GM18505 (cell line): ENCODE measurements at regions not wholly inside any gene's neighbourhood (a gene's known extent, or its start where the extent isn't known, plus 50 kb on each side); places are given as distances from the start of the nearest gene placed in this dataset.

ENCODE experiments used
- ATAC-seq: cut with Tn5 transposase; IDR thresholded peaks from one replicate; pipeline ENCODE4 v1.9.1; 2021; ENCODE audit not compliant: unreplicated experiment
- POLR2A ChIP-seq: IDR thresholded peaks from 4 replicates; pipeline ENCODE4 v1.6.1; 2011; ENCODE audit warnings: borderline replicate concordance; ENCODE audit not compliant: insufficient read depth, insufficient read length; ENCODE audit errors: extremely low read depth

DNA sequence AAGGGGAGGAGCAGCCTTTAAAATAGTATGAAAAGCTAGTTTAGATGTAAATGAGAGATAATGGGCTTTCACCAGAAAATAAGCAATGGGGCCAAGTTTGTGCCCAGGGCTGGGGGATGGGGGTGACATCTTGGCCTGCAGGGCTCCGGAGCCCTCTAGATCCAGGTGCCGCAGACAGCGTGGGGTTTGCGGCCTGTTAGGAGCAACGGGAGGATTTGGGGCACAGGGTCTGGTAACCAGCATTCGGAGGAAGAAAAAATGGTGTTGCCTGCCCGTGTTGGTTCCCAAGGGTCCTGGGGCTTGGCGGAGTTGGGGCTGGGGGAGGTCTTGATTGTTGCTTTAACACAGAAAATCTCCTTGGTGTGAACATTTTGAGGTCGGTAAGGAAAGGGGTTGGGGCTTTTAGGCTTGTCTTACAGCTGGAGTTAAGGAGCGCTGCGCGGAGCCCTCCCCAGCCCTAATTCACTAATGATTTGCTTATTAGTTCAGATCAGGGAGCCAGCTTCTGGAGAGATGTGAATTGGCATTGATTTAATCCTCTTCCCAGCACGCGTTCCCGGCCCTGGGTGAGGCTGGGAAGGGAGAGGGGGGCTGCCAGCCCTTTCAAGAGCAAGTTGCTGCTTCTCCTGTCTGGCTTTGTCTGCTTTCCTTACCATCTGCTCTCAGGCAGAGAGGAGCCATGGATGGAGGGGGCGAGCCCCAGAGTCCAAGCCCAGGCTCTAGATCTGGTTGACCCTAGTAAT is 443.4 kb downstream of the BCOR start:
- ATAC-seq, result no peak
- no peak for TF ChIP-seq POLR2A

DNA sequence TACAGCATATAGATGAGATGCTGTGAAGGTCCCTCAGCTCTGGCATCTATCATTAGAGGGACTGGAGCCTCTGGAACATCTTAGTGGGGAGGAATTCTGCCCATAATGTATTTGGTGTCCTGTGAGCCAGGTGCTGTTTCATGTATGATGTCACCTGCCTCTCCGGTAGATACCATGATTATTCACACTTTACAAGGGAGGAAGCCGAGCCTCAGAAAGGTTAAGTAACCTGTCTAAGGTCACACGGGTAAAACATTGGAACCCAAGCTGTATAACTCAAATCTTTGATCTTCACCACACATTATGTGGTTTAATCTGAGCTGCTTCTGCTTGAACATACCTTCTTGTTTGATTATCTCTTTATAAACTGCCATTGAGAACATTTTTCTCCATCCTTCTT is 442.8 kb downstream of the BCOR start:
- no peak for ATAC-seq

DNA sequence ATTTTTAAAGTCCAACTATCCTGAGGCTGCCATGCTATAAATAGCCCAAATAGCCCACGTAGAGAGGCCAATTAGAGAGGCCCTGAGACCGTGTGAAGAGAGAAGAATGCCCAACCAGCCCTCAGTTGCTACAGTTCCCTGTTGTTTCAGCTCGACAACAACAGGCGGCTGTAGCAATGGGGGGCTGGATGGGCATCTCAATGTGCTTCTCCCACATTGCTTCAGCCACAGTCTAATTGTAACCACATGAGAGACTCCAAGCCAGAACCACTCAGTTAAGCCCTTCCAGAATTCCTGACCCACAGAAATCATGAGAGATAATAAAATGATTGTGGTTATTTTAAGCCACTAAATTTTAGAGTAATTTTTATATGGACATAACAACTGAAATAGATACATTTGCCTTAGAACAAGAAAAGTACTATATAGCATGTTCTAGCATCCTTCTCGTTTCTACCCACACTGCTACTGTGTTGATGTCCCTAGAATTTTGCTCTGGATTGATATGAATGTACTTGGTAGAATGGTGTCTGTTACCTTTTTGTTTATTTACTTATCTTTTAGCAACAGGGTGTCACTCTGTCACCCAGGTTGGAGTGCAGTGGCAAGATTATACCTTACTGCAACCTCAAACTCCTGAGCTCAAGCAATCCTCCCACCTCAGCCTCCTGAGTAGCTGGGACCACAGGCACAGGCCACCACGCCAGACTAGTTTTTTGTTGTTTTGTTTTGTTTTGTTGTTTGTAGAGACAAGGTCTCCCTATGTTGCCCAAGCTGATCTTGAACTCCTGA is 436.4 kb downstream of the BCOR start:
- ATAC-seq, result no peak
- TF ChIP-seq POLR2A, result no peak

More for the DNA sequence above, 442.8 kb downstream of the BCOR start:
- TF ChIP-seq POLR2A, result no peak

DNA sequence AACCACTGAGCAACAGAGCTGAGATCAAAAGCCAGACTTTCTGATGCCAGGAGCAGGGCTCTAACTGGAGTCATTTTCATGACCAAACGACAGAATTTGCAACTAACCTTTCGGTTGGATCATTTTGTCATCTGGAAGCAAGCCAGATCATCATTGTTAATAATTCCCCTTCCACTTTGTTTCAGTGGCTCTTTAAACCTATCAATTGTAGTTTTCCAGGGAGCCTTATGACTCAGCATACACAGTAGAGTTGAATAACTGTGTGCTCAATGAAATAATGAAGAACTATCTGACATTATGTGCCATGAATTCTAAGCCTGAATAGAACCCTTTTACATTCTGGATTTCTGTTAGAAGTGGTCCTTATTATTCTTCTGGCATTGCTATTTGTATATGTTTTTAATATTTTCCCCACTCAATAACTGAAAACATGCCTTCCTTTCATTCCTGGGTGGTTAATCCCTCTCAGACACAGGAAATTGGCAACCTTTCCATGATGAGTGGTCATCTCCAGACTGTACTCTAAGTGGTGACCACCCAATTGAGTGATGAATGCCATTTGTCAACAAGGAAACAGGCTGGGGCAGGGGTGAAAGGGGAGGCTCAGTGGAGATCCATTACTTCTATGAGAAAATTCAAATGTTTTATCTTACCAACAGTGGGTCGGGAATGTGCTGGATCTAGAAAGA is 431.8 kb downstream of the BCOR start:
- ATAC-seq, result no peak
- TF ChIP-seq POLR2A, result no peak

DNA sequence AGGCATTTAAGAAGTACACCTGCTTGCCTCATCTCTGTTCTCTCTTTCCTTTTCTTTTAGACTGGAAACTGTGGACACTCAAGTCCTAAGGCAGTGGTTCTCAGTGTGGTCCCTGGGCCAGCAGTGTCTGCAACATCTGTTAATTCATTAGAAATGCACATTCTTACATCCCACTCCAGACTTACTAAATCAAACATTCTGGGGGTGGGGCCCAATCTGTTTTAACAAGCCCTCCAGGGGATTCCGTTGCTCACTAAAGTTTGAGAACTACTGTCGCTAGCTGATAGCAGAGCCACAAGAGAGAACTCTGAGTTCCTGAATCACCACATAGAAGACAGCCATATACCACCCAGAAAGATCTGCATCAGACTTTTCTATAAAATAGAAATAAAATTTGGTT is 430.6 kb downstream of the BCOR start:
- ATAC-seq, result no peak
- TF ChIP-seq POLR2A, result no peak

DNA sequence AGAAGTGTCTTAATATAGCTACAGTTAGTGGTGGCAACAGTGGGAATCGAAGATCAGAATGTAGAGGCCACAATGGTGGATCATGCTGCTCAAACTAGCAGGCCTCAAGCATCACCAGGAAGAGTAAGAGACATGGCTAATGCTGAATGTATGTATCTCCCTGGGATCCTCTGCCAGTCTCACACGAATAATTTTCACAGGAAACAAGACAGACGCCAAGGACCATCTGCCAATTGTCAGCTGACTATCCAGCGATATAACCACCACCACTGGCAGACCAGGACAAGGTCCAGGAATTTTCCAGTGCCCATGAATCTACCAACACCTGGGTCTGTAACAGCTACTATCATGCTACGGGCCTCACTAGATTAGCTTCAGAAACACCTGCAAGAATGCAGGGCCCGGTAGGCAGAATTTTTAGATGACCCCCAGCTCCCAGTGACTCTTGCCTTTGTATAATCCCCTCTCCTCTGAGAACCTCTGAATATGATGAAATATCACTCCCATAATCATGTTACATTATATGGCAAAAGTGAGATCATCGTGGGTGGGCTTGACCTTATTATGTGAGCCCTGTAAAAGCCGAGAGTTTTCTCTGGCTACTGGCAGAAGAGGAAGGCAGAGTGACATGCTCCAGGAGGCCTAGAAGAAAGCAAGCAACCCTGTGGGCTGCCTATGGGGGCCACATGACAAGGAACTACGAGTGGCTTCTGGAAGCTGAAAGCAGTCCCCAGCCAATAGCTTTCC is 429.8 kb downstream of the BCOR start:
- no peak for TF ChIP-seq POLR2A
- ATAC-seq, result no peak

DNA sequence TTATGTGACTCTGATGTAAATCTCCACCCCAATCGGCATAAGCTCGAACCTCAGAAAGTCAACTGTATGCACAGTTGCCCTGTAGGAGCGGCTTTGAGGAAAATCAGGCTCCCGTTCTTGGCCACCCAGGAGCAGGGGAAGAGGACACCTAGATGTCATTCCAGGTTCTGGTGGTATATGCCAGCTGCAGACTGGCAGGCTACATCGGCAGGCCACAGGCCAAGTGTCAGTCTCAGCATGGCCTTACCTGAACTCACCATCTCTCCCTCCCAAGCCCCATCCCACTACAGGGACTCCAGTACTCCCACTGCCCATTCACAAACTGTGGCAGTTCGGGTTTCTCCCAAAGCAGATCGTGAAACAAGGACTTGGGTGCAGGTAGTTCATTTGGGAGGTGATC is 428.1 kb downstream of the BCOR start:
- no peak for TF ChIP-seq POLR2A
- no peak for ATAC-seq

DNA sequence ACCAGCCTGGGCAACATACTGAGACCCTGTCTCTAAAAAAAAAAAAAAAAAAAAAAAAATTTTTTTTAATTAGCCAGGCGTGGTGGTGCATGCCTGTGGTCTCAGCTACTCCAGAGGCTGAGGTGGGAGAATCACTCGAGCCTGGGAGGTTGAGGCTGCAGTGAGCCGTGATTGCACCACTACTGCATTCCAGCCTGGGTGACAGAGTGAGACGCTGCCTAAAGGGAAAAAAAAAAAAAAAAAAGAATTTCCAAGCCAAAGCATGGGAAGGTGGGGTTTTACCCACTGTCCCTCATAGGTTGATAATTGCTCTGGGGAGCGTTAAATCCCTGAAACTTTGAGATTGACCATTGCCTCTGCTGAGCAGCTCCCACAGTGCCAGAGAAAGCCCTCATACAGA is 427.5 kb downstream of the BCOR start:
- no peak for ATAC-seq
- no peak for TF ChIP-seq POLR2A

DNA sequence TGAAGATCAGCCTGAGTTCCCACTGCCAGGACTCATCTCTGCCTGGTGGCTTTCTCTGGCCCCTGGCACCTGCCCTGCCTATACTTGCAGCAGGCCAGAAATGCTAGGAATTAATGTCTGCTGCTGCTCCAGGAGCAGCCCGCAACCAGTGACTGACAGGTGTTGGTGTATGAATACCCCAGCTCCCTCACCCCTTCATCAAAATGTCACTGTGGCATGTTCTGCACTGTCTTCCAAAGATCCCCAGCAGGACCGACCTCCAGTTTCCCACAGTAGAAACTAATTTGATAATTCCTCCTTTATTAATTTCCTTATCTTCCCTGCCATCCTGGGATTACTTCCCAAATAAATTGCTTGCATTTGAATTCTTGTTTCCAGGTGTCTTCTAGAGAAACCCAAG is 425.4 kb downstream of the BCOR start:
- no peak for TF ChIP-seq POLR2A
- no peak for ATAC-seq

DNA sequence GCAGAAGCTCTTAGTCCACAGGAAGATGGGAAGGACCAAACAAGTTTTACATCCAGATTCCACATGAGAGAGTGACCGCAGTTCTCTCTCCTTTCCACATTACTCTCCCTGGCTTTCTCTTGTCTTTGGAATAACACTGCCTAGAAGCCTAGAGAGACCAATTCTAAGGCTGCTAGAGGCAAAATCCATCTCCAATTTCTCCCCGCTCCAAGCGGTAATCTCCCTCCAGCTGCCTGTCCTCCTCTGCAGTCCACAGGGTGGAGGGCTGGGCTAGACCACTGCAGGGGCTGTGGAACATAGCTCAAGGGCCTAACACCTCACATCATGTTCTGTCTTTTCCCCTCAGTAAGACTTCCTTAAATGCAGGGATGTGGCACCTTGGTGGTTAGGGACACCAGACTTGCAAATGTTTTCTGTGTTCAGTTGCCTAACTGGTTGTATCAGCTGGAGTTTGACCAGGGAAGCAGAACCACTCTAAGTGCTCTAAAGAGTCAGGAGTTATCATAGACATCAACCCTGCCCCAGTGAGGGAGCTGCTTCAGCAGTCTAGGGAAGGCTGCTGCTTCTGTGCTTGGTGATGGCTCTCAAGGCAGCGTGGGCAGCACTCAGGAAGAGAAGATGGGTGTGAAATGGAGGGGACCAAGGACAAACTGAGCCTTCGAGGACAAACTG is 423.1 kb downstream of the BCOR start:
- TF ChIP-seq POLR2A, result no peak
- ATAC-seq, result no peak

DNA sequence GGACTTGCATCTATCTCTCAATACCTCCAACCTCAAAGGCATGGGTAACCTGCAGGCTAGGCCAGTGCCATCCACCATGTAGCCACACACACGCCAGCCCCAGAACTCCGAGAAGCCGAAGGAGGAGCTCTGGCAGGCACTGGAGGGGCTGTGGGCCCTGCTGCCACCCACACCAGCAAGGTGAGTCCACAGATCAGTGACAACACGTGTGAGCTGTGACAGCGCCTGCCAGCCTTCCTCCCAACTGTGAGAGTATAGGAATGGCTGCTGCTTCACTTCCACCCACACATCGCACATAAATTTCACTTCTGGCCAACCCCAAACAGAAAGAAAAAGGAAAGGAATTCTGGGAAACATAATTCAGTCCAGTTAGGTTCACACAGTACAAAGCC is 422.6 kb downstream of the BCOR start:
- TF ChIP-seq POLR2A, result no peak
- no peak for ATAC-seq

DNA sequence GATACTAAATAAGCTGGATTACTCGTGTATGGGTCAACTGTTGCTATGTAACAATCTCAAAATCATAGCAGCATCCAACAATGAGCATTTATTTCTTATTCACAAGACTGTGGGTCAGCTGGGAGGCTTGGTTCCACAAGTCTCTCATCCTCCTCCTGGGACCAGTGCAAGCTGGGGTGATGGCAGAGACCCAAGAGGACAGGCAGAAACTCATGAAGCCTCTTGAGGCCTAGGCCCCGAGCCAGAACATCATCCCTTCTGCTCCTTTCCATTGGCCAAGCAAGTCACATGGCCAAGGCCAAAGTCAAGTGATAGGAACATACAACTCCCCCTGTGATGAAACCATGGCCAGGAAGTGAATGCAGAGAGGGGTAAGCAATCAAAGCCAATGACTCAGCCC is 422.1 kb downstream of the BCOR start:
- no peak for ATAC-seq
- TF ChIP-seq POLR2A, result no peak
